Caki2 (cell line): ENCODE measurements at regions not wholly inside any gene's neighbourhood (a gene's known extent, or its start where the extent isn't known, plus 50 kb on each side); places are given as distances from the start of the nearest gene placed in this dataset.
A peak's percentile ranks its signal among the peaks of the same experiment; 100 is the strongest.

Source experiments
- DNase-seq: peaks from one replicate; pipeline ENCODE4 v3.0.0-alpha.2; 2015; ENCODE audit warnings: low read depth
- in situ Hi-C: cut with HindIII; loops from 2 replicates; pipeline ENCODE4 v1.10.0; 2016; ENCODE audit warnings: low sequenced_read_pairs, low pct_unique_long_range_greater_than_20kb, mixed read lengths

- DNase-seq, result no peak
- in situ Hi-C loops, result no loop called here
Observed at GRCh38 chr2:181380581-181380980, 76.6 kb upstream of the ITGA4 start.

- in situ Hi-C loops, result no loop called here
- no peak for DNase-seq
Observed at GRCh38 chr2:181384923-181385322, 72.3 kb upstream of the ITGA4 start.

- no peak for DNase-seq
- in situ Hi-C loops, result no loop called here
Observed at GRCh38 chr2:181389524-181389923, 67.7 kb upstream of the ITGA4 start.

DNA sequence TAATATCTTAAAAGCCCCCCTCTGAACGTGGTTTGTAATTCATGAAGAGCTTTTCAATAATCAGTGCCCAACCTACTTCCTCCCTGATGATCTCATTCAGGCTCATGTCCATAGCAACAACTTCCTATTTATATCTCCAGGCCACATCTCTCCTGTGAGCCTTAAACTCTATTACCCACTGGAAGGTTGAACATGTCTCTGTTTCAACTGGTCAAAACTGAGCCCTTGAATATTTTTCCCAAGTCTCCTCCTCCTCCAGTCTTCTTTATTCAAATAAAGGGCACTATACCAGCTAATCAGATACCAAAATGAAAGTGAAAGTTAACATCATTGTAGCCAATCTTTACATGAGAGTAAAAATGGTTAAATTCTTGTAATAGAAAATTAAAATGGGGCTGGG, 63.7 kb upstream of the ITGA4 start:
- peak; percentile 43 for DNase-seq
- in situ Hi-C loops, result no loop called here

DNA sequence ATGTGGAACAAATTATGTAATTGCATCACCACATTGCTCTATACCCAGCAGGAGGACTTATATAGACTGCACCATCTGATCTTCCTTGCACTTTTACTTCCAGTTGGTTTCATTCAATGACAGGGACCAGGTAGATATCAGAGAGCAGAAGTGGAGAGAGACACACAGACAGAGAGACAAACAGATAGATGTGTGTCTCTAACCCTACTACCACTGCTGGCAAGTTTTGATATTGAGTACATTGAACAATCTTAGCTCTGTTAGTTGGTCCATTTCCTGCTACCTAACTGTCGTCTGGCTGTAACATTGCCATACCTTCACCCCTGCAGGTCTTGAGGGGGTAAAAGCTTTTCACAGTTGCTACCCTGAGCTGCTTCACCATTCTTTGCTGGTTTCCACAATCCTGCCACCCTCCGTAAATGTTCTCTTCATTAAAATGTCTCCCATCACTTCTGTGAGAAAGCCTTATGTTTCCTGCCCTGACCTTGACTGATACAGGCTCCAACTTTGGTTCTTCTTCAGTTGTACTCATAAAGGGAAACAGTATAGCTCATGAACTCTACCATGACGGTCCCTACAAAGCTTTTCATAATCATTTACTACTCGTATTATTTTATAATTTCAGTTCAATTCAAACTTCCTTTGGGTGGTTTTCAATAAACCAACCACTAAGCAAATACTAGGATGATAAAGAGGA, 62.3 kb upstream of the ITGA4 start:
- DNase-seq, result no peak
- in situ Hi-C loops, result no loop called here

- in situ Hi-C loops, result no loop called here
- no peak for DNase-seq
Observed at GRCh38 chr2:181395851-181396250, 61.3 kb upstream of the ITGA4 start.

GRCh38 chr2:181396256-181397123, 60.7 kb upstream of the ITGA4 start:
- no peak for DNase-seq
- in situ Hi-C loops, result no loop called here

- DNase-seq, result no peak
- in situ Hi-C loops, result no loop called here
Observed at GRCh38 chr2:181397331-181397730, 59.9 kb upstream of the ITGA4 start.

- in situ Hi-C loops, result no loop called here
Observed at GRCh38 chr2:181398000-181398399, 59.2 kb upstream of the ITGA4 start.

GRCh38 chr2:181399027-181399426, 58.2 kb upstream of the ITGA4 start:
- no peak for DNase-seq
- in situ Hi-C loops, result no loop called here

More at GRCh38 chr2:181398000-181398399, 59.2 kb upstream of the ITGA4 start:
- no peak for DNase-seq

DNA sequence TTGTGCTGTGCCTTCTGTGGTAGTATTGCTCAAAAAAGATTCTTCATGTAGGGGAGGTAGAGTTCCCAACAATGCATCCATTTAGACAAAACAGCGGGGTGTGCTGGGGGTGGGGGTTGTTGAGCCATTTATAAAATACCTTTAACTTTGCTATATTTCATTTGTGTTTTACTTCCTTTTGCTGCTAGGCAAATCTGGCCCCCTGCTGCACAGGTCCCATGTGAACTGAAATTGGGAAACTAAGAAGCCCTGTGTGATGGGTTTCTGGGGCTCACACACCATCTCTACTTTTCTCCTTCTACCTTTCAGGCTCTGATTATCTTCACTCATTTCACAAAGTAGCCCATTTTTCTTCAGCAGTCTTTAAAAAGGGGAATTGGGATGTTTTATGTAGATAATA, 52.7 kb upstream of the ITGA4 start:
- DNase-seq, result no peak
- in situ Hi-C loops, result no loop called here

- no peak for DNase-seq
- in situ Hi-C loops, result no loop called here
Observed at GRCh38 chr2:181407171-181407570, 50.0 kb upstream of the ITGA4 start.
